ENCODE measurements at regions not wholly inside any gene's neighbourhood (a gene's known extent, or its start where the extent isn't known, plus 50 kb on each side); places are given as distances from the start of the nearest gene placed in this dataset.
"Not testable (repeated sequence)": the region's sequence is repeated elsewhere in the genome, so short reads cannot be mapped to it uniquely, and the experiment has no call there.

DNA sequence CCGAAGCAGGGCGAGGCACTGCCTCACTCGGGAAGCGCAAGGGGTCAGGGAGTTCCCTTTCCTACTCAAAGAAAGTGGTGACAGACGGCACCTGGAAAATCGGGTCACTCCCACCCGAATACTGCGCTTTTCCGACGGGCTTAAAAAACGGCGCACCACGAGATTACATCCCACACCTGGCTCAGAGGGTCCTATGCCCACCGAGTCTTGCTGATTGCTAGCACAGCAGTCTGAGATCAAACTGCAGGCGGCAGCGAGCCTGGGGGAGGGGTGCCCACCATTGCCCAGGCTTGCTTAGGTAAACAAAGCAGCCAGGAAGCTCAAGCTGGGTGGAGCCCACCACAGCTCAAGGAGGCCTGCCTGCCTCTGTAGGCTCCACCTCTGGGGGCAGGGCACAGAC lies 549.4 kb downstream of the KIF20B start:
- not testable (repeated sequence) for DNase-seq (ENCODE audit: low read depth in 2 of 2)

- DNase-seq (ENCODE audit: low read depth in 2 of 2) = no peak
Measured at GRCh38 chr10:90269699-90270098, 568.3 kb downstream of the KIF20B start.

DNA sequence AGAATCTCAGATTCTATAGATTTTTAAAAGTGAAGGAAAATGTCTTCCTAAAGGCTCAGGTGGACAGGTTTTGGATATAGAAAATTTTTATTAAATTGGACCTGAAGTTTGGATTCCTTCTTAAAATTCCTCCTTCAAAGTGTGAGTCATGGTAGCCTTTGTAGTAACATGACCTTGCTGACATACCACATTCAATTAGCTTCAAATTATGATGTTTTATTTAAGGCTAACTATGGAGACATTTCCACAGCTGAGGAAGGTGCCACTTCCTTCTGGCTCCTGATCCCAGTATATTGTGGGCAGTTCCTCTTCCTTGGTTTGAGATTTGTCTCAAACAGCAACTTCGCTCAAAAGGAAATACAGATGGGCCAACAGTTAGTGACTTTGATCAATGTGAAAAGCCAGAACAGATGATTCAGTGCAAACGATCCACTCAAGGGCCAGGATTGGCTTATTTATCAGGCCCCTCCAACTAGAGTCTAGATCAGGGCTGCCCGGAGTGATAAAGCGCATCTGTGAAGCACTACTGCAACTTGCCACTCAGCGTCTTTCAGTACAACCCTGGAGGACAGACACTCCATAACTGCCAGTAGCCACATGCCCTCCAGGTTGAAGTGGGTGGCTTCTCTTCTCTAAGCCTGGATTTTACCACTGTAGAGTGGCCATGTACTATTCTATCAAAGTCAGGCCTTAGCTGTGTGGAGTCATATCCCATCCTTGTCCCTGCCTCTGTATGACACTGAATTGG lies 573.5 kb downstream of the KIF20B start:
- DNase-seq (ENCODE audit: low read depth in 2 of 2) = no peak

- DNase-seq (ENCODE audit: low read depth in 2 of 2) = no peak
Measured at GRCh38 chr10:90276894-90277475, 575.6 kb downstream of the KIF20B start.

DNA sequence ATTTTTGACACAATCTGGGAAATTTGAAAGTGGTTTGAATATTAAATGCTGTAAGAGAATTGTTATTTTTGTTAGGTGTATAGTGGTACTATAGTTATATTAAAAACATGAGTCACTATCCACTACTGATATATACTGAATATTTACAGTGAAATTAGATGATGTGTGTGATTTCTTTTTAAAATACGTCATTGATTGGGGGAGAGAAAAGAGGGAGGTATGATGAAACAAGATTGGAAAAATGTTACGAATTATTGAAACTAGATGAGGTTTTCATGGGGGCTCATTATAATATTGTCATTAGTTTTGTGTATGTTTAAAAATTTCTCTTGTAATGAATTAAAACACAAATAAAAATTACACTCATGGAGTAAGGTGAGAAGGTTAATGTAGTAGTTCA lies 571.4 kb downstream of the HTR7 start:
- DNase-seq (ENCODE audit: low read depth in 2 of 2) = no peak

- DNase-seq (ENCODE audit: low read depth in 2 of 2) = no peak
Measured at GRCh38 chr10:90286941-90287340, 570.9 kb downstream of the HTR7 start.

DNA sequence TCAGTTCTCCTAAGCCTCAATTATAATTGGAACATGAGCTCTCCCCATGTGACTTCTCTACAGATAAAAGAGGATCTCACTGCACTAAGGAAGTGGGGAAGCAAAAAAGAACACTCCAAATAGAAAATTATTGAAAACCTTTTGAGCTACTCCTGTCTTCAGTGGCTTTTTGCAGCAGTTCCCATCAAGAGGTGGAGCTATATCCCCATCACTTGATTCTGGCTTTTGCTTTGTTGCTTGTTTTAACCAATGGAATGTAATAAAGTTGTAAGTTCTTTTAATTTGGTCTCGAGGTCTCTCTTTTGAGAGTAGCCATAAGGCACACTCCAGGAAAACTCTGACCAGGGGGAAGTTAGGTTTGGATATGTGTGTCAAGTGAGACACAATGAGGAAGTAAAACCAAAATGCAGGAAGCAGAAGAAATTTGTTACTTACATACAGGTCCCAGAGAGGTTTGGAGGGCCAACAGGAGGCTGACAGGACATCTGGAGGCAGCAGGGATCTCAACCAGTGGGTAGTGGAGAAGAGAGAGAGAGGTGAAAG lies 569.4 kb downstream of the HTR7 start:
- DNase-seq (ENCODE audit: low read depth in 2 of 2) = no peak

GRCh38 chr10:90289037-90289436 lies 568.8 kb downstream of the HTR7 start:
- no peak for DNase-seq (ENCODE audit: low read depth in 2 of 2)

GRCh38 chr10:90293616-90294015 lies 564.2 kb downstream of the HTR7 start:
- DNase-seq (ENCODE audit: low read depth in 2 of 2) = no peak

DNA sequence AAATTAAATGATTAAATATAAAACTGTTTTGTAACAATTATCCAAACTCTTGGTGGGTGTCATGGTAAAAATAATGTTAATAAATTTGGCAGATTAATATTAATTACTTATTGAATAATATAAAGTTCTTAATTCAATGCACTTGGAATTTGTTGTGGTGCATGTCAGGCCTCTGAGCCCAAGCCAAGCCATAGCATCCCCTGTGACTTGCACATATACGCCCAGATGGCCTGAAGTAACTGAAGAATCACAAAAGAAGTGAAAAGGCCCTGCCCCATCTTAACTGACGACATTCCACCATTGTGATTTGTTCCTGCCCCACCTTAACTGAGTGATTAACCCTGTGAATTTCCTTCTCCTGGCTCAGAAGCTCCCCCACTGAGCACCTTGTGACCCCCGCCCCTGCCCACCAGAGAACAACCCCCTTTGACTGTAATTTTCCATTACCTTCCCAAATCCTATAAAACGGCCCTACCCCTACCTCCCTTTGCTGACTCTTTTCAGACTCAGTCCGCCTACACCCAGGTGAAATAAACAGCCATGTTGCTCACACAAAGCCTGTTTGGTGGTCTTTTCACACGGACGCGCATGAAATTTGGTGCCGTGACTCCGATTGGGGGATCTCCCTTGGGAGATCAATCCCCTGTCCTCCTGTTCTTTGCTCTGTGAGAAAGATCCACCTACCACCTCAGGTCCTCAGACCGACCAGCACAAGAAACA lies 562.9 kb downstream of the HTR7 start:
- DNase-seq (ENCODE audit: low read depth in 2 of 2) = not testable (repeated sequence)

GRCh38 chr10:90302031-90302430 lies 555.8 kb downstream of the HTR7 start:
- DNase-seq (ENCODE audit: low read depth in 2 of 2) = not testable (repeated sequence)

DNA sequence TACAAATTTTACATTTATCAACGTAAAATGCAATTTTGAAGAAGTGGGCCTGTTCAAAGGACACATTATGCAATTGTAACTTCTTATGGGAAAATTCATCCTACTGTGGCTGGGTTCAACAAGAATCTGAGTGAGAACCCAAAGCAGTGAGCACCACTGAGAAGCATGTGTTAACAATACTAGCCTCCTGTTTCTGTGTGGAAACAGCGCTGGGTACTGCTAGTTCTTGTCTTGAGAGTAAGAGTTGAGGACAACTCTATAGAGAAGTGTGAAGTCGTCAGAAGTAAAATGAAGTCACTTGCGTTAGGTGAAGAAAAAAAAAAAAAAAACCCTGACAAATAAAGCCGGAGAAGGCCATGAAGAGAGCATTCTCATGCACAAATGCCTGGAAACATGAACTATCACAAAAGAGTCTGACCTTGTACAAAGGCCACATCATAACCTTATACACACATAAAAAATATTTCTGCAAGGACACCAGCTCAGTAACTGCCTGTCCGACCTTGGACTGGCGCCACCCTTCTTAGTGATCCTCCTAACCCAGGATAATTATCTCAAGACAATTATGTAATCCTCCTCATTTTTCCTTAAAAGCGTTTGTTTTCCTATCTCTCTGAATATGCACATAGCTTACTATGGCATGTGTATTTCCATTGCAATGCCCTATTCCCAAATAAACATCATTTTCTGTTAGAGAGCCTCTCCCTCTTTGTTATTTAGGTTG lies 554.9 kb downstream of the HTR7 start:
- no peak for DNase-seq (ENCODE audit: low read depth in 2 of 2)

DNA sequence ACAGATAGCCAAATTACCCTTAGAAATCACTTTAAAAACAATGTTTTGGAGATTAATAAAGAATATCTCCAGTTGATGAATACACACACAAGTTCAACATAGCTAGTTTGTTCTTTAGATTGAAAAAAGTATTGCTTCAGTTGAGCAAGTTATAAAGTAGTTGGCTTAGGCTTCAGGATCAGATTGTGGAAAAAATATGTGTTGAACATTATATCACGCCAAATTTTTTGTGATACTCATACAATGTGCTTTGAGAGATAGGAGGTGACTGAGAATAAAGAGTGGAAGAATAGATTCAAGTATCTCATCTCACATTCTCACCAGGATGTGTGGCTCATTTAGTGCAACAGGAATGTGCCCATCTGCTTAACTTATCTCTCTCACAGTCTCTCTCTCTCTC lies 553.3 kb downstream of the HTR7 start:
- DNase-seq (ENCODE audit: low read depth in 2 of 2) = no peak

DNA sequence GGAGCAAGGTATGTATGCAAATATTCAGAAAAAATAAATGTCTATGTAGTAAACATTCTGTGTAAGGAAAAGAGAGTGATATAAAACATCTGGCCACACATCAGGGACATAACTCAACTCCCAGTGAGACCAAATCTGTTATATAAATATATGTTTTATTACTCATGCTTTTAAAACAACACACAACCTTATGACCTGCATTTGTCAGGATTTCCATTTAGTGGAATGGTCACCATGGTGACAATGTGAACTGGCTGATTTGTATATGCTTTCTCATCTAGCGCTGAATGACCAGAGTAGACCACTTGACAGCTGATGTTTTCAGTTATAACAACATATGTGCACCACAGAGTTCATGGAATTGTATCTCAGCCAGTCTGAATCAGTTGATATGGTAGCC lies 551.7 kb downstream of the HTR7 start:
- DNase-seq (ENCODE audit: low read depth in 2 of 2) = no peak

- DNase-seq (ENCODE audit: low read depth in 2 of 2) = no peak
Measured at GRCh38 chr10:90308223-90308622, 549.6 kb downstream of the HTR7 start.

DNA sequence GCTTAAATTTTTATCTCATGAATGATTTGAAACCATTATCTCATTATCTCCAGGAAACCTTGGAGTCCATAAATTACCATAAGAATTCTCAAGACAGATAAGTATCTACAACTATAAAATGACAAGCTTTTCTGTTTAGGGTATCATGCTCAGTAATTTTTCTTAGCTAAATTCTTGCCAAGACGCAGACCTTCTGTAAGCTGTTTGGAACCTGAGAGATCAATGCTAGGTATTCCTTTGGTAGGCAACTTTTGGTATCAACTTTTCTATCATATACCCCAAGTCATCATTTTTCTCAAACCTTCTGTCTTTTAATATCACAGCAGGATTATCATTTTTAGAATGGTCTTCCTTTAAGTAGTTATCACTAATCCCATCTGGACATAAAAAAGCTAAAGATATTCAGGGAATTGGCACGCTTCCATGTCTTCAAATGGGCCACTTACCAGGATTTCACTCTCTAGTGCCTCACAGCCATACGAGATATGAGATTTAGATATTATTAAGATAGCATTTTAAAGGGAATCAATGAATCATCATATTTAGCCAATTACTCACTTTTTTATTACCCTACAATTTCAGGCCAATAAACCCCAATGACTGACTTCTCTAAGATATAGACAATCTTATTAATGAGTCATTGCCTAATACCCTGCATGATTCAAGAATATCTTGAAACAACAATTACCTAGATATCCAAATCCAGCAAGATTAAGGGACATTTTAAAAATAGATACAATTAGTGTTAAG lies 544.1 kb downstream of the HTR7 start:
- no peak for DNase-seq (ENCODE audit: low read depth in 2 of 2)

DNA sequence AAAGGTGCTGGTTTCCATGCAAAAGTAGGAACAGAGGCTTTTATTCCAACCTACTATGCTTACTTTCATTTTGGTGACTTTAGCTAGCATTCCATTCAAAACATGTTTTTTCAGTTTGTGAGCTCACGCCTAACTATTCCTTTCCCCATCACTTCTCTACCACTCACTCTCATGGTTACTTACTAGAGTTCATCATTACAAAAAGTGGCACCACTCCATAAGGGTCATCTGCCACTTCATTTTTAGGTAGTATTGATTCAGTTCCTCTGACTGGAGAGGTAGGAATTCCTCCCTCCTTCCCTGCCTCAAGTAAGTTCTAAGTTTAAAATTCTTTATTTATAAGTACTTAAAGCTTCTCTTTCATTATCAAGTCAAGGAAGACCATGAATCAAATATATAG lies 543.1 kb downstream of the HTR7 start:
- no peak for DNase-seq (ENCODE audit: low read depth in 2 of 2)

DNA sequence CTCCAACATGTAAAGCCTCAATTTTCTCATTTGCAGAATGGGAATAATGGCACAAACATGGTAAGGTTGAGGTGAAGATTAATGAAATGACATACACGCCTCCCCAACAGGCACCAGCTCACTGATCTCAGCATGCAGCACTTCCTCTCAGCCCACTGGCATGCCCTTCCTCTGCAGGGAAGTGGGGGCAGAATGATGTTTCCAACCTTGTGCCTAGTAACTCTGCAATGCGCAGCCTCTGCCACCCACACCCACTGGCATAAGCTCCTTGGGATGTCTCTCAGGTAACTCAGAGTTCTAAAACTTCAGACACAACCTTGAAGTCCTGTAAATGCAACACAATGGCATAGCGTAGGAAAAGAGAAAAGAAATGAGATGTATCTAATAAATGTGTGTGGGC lies 540.7 kb downstream of the HTR7 start:
- DNase-seq (ENCODE audit: low read depth in 2 of 2) = no peak

- DNase-seq (ENCODE audit: low read depth in 2 of 2) = no peak
Measured at GRCh38 chr10:90318659-90319058, 539.2 kb downstream of the HTR7 start.

DNA sequence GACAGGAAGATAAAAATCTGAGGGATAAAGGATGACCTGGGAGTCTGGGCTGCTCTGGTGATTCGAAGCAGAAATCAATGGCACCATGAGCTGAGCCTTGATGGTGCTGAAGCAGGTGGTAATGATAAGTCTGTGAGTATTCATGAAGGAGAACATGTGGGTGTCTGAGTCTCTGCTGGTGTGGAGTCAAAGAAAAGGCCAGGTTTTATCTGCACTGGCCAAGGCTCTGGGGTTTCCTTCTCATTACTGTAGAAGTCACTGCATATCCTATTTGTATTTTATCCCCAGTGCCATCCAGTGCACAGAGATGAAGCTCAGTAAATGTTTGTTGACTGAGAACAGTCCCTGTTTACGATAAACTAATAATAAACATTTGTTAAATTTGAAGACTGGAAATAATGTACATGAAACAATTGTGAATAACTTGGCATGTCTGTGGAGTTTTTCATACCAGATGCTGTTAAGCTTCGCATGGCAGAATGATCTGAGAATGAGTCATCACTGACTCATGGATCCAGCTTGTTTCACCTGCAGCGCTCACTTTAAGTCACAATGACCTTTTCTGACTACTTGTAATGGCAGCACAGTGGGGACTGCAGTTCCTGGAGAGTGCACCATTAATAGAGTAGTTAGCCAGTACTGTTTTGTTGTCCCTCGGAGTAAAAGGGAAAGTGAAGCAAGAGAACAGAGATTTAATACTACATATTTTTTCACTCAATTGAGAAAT lies 538.5 kb downstream of the HTR7 start:
- DNase-seq (ENCODE audit: low read depth in 2 of 2) = no peak
